SK-N-SH (cell line): ENCODE measurements at regions not wholly inside any gene's neighbourhood (a gene's known extent, or its start where the extent isn't known, plus 50 kb on each side); places are given as distances from the start of the nearest gene placed in this dataset.

Experiments used
- CTCF ChIA-PET: fragments of 300-600, 350-600 bp; formaldehyde crosslinking; extraction: SDS; loops from one replicate; lab custom pipeline; 2021; lab: Yijun Ruan, JAX
- POLR2A ChIA-PET: fragments of 350-600 bp; sonication (Branson Sonifier 250); formaldehyde crosslinking; extraction: SDS; loops from one replicate; lab custom pipeline; 2020; ENCODE audit warnings: antibody characterized with exemption, inconsistent platforms; lab: Yijun Ruan, JAX
- DNase-seq: peaks from one replicate; pipeline ENCODE4 v3.0.0; 2012
- H2AFZ ChIP-seq: fragments of 200-600 bp; sonication (generic); 2 replicates; pipeline ENCODE4 v1.8.1; 2016; ENCODE audit warnings: antibody characterized with exemption, mild to moderate bottlenecking, low read depth
- H3F3A ChIP-seq: fragments of 200-600 bp; sonication (generic); replicated peaks from 2 replicates; pipeline ENCODE3; 2016; ENCODE audit warnings: antibody characterized with exemption, mild to moderate bottlenecking; ENCODE audit not compliant: insufficient read depth
- H3K27ac ChIP-seq, 2 experiments: fragments of 200-500 bp in 1 of 2; fragments of 200-600 bp in 1 of 2; sonication (Bioruptor generic) in 1 of 2; sonication (generic), shearing (Covaris generic) in 1 of 2; 2 replicates each; pipeline versions ENCODE4 v1.5.1 to v1.6.1; 2014 to 2016; ENCODE audit warnings: low read depth in 2 of 2, inconsistent platforms in 1 of 2, low read length in 1 of 2, mild to moderate bottlenecking in 1 of 2, mixed read lengths in 1 of 2
- H3K27me3 ChIP-seq: fragments of 200-600 bp; sonication (generic), shearing (Covaris generic); 2 replicates; pipeline ENCODE4 v1.6.1; 2016; ENCODE audit warnings: mixed run types; ENCODE audit not compliant: insufficient read depth
- H3K36me3 ChIP-seq, 2 experiments: fragments of 200-500 bp in 1 of 2; fragments of 200-600 bp in 1 of 2; sonication (Bioruptor generic) in 1 of 2; sonication (generic) in 1 of 2; replicated peaks in 1 of 2; 2 replicates each; pipeline versions ENCODE3 to v1.5.1; 2014 to 2016; ENCODE audit warnings: low read length in 1 of 2, mild to moderate bottlenecking in 1 of 2; ENCODE audit not compliant: insufficient read depth in 2 of 2, control insufficient read depth in 1 of 2
- H3K4me1 ChIP-seq, 2 experiments: fragments of 200-500 bp in 1 of 2; fragments of 200-600 bp in 1 of 2; sonication (Bioruptor generic) in 1 of 2; sonication (generic), shearing (Covaris generic) in 1 of 2; 2 replicates each; pipeline versions ENCODE4 v1.5.1 to v1.6.1; 2014 to 2016; ENCODE audit warnings: low read depth in 1 of 2, low read length in 1 of 2, mixed run types in 1 of 2; ENCODE audit not compliant: insufficient read depth in 2 of 2, control insufficient read depth in 1 of 2
- H3K4me2 ChIP-seq: fragments of 200-600 bp; sonication (generic), shearing (Covaris generic); 2 replicates; pipeline ENCODE4 v1.6.1; 2017; ENCODE audit warnings: mixed run types
- H3K4me3 ChIP-seq, 2 experiments: fragments of 200-500 bp in 1 of 2; fragments of 200-600 bp in 1 of 2; sonication (Bioruptor generic) in 1 of 2; sonication (generic), shearing (Covaris generic) in 1 of 2; 2 replicates each; pipeline versions ENCODE4 v1.5.1 to v1.8.1; 2014 to 2016; ENCODE audit warnings: low read depth in 2 of 2, inconsistent platforms in 1 of 2, low read length in 1 of 2, mild to moderate bottlenecking in 1 of 2, mixed read lengths in 1 of 2, moderate library complexity in 1 of 2
- H3K79me2 ChIP-seq: fragments of 200-600 bp; sonication (generic); 2 replicates; pipeline ENCODE4 v1.8.1; 2017; ENCODE audit warnings: mild to moderate bottlenecking; ENCODE audit not compliant: insufficient read depth
- H3K9ac ChIP-seq: fragments of 200-600 bp; sonication (generic); 2 replicates; pipeline ENCODE4 v1.6.1; 2017; ENCODE audit warnings: mixed run types
- H3K9me2 ChIP-seq: fragments of 200-600 bp; sonication (generic); 2 replicates; pipeline ENCODE4 v1.6.1; 2017; ENCODE audit warnings: mixed run types
- H3K9me3 ChIP-seq: fragments of 200-600 bp; sonication (generic); 2 replicates; pipeline ENCODE4 v1.6.1; 2017; ENCODE audit warnings: mixed run types, mild to moderate bottlenecking, moderate library complexity
- H4K20me1 ChIP-seq: fragments of 200-600 bp; sonication (generic); 2 replicates; pipeline ENCODE4 v1.6.1; 2017; ENCODE audit warnings: mild to moderate bottlenecking, mixed run types; ENCODE audit not compliant: insufficient read depth
- CHD2 ChIP-seq: fragments of 150-350 bp; IDR thresholded peaks from 2 replicates; pipeline ENCODE4 v1.6.1; 2018; ENCODE audit warnings: low read length; ENCODE audit not compliant: partially characterized antibody
- EP300 ChIP-seq, 2 experiments: IDR thresholded peaks; 2 replicates each; pipeline versions ENCODE4 v1.4.0 to v1.6.1; 2012; ENCODE audit warnings: borderline replicate concordance in 1 of 2, low read depth in 1 of 2, low read length in 1 of 2
- EZH2phosphoT487 ChIP-seq: fragments of 200-600 bp; sonication (generic); IDR thresholded peaks from 2 replicates; pipeline ENCODE4 v1.6.1; 2017; ENCODE audit warnings: low read depth, mixed run types, mild to moderate bottlenecking, antibody characterized with exemption, moderate library complexity, borderline replicate concordance
- FOSL2 ChIP-seq: IDR thresholded peaks from 2 replicates; pipeline ENCODE4 v1.4.0; 2012; ENCODE audit warnings: low read depth, mild to moderate bottlenecking, moderate library complexity, borderline replicate concordance
- FOXJ3 ChIP-seq: sonication (generic); formaldehyde crosslinking; IDR thresholded peaks from 2 replicates; pipeline ENCODE4 v1.5.1; 2020; ENCODE audit warnings: mild to moderate bottlenecking, missing genetic modification reagents
- GATA2 ChIP-seq: sonication (generic); formaldehyde crosslinking; IDR thresholded peaks from 2 replicates; pipeline ENCODE4 v1.5.0; 2020; ENCODE audit warnings: mild to moderate bottlenecking, missing genetic modification reagents
- PBX3 ChIP-seq: IDR thresholded peaks from 2 replicates; pipeline ENCODE4; 2012
- POLR2AphosphoS5 ChIP-seq: IDR thresholded peaks from 2 replicates; pipeline ENCODE4 v1.6.1; 2012; ENCODE audit warnings: low read depth, low read length
- RAD21 ChIP-seq: IDR thresholded peaks from 2 replicates; pipeline ENCODE4 v1.6.1; 2012; ENCODE audit warnings: mild to moderate bottlenecking, low read length
- SIN3A ChIP-seq: IDR thresholded peaks from 2 replicates; pipeline ENCODE4 v1.6.1; 2012; ENCODE audit warnings: low read depth, mild to moderate bottlenecking, low read length, moderate library complexity, borderline replicate concordance
- SMC3 ChIP-seq: IDR thresholded peaks from 2 replicates; pipeline ENCODE4 v1.6.1; 2012; ENCODE audit warnings: low read depth, low read length, improper control_type of control experiment
- TCF12 ChIP-seq: IDR thresholded peaks from 2 replicates; pipeline ENCODE4 v1.4.0; 2012
- TEAD4 ChIP-seq: IDR thresholded peaks from 2 replicates; pipeline ENCODE4 v1.4.0; 2012; ENCODE audit warnings: mild to moderate bottlenecking, borderline replicate concordance; ENCODE audit not compliant: insufficient read depth
- USF1 ChIP-seq: IDR thresholded peaks from 2 replicates; pipeline ENCODE4 v1.4.0; 2012; ENCODE audit warnings: low read depth, borderline replicate concordance
- WGBS: methylation state at CpG from one replicate; pipeline ENCODE4 v1.1.6; 2017; ENCODE audit warnings: low lambda C conversion rate; 5-methylcytosine and 5-hydroxymethylcytosine counted together
- TF ChIP-seq, protein P1 (sequence below): fragments of 150-350 bp; IDR thresholded peaks from 2 replicates; pipeline ENCODE4 v1.6.1; 2016; ENCODE audit warnings: mild to moderate bottlenecking, low read depth, low read length
- TF ChIP-seq, protein P2 (sequence below): fragments of 200-600 bp; sonication (generic); IDR thresholded peaks from 2 replicates; pipeline ENCODE4 v1.6.1; 2017; ENCODE audit warnings: antibody characterized with exemption, mild to moderate bottlenecking, moderate library complexity
- TF ChIP-seq, protein P3 (sequence below): fragments of 150-350 bp; IDR thresholded peaks from 2 replicates; pipeline ENCODE4 v1.6.1; 2017; ENCODE audit warnings: antibody characterized with exemption, low read length, low read depth, borderline replicate concordance

GRCh38 chrX:116657071-116657470, 194.3 kb upstream of the CT83 start:
- no peak for DNase-seq
- TF ChIP-seq CHD2 (no peak), EZH2phosphoT487 (no peak), USF1 (no peak), RAD21 (no peak), TEAD4 (no peak), FOSL2 (no peak), PBX3 (no peak), TCF12 (no peak), SMC3 (no peak), FOXJ3 (CRISPR knock-in tag) (no peak), EP300 (IDR thresholded peaks at IDR 0.05; ENCODE audit: borderline replicate concordance in 1 of 2, low read depth in 1 of 2, low read length in 1 of 2) (no peak), GATA2 (CRISPR knock-in tag) (no peak)
- TF ChIP-seq, protein P1, sequence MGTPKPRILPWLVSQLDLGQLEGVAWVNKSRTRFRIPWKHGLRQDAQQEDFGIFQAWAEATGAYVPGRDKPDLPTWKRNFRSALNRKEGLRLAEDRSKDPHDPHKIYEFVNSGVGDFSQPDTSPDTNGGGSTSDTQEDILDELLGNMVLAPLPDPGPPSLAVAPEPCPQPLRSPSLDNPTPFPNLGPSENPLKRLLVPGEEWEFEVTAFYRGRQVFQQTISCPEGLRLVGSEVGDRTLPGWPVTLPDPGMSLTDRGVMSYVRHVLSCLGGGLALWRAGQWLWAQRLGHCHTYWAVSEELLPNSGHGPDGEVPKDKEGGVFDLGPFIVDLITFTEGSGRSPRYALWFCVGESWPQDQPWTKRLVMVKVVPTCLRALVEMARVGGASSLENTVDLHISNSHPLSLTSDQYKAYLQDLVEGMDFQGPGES = no peak
- TF ChIP-seq, all 33 proteins: peak for 0
- no peak overlapping the region for H3K9ac ChIP-seq
- no peaks in the 10 kb centered on the region for H3F3A ChIP-seq
- H3K4me2 ChIP-seq = no peak overlapping the region
- no peaks in the 10 kb centered on the region for H3K4me1 ChIP-seq
- H3K9me3 ChIP-seq = no peaks in the 10 kb centered on the region
- POLR2A ChIA-PET = no interaction called here
- no peak overlapping the region for H2AFZ ChIP-seq
- H3K36me3 ChIP-seq = no peaks in the 10 kb centered on the region
- H3K4me3 ChIP-seq = no peak overlapping the region
- H3K27me3 ChIP-seq = no peaks in the 10 kb centered on the region
- CTCF ChIA-PET = no interaction called here
- no peaks in the 10 kb centered on the region for H4K20me1 ChIP-seq
- H3K9me2 ChIP-seq = no peaks in the 10 kb centered on the region
- H3K27ac ChIP-seq = no peak overlapping the region
- H3K79me2 ChIP-seq = no peaks in the 10 kb centered on the region

DNA sequence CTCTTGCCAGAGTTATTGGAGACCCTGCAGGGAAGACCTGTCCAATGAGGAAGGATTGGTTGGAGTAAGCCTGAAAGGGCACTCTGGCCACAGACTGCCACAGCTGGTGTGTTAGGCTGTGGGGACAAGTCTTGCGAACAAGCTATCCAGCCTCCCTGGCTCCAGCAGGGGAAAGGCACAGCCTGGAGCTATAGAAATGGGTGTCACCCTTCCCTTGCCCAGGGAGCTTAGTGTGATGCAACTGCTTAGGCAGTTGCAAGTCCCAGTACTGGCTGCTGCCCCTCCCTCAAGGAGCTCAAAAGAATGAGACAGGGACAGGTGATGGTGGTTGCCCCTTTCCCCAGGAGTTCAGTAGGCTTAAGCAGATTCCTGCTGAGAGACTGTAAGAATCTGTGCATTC, 165.7 kb upstream of the CT83 start:
- POLR2A ChIA-PET = no interaction called here
- Histone ChIP-seq H4K20me1 (no peaks in the 10 kb centered on the region), H3K27me3 (no peaks in the 10 kb centered on the region), H3K27ac (no peak overlapping the region), H3K9me3 (no peaks in the 10 kb centered on the region), H3K36me3 (no peaks in the 10 kb centered on the region), H3K4me2 (no peak overlapping the region), H3K9ac (no peak overlapping the region), H2AFZ (no peak overlapping the region), H3K4me3 (no peak overlapping the region), H3K79me2 (no peaks in the 10 kb centered on the region), H3F3A (no peaks in the 10 kb centered on the region), H3K4me1 (no peaks in the 10 kb centered on the region), H3K9me2 (no peaks in the 10 kb centered on the region)
- no peak for DNase-seq
- TF ChIP-seq SMC3 (no peak), SIN3A (no peak), TEAD4 (no peak), POLR2AphosphoS5 (no peak)
- TF ChIP-seq, protein P2, sequence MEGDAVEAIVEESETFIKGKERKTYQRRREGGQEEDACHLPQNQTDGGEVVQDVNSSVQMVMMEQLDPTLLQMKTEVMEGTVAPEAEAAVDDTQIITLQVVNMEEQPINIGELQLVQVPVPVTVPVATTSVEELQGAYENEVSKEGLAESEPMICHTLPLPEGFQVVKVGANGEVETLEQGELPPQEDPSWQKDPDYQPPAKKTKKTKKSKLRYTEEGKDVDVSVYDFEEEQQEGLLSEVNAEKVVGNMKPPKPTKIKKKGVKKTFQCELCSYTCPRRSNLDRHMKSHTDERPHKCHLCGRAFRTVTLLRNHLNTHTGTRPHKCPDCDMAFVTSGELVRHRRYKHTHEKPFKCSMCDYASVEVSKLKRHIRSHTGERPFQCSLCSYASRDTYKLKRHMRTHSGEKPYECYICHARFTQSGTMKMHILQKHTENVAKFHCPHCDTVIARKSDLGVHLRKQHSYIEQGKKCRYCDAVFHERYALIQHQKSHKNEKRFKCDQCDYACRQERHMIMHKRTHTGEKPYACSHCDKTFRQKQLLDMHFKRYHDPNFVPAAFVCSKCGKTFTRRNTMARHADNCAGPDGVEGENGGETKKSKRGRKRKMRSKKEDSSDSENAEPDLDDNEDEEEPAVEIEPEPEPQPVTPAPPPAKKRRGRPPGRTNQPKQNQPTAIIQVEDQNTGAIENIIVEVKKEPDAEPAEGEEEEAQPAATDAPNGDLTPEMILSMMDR = no peak
- TF ChIP-seq, protein P3, sequence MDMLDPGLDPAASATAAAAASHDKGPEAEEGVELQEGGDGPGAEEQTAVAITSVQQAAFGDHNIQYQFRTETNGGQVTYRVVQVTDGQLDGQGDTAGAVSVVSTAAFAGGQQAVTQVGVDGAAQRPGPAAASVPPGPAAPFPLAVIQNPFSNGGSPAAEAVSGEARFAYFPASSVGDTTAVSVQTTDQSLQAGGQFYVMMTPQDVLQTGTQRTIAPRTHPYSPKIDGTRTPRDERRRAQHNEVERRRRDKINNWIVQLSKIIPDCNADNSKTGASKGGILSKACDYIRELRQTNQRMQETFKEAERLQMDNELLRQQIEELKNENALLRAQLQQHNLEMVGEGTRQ = no peak
- CTCF ChIA-PET = no interaction called here
- whole genome bisulfite sequencing = 80% methylated on average over 1 of the region's 1 CpG
